ENCODE measurements at regions not wholly inside any gene's neighbourhood (a gene's known extent, or its start where the extent isn't known, plus 50 kb on each side); places are given as distances from the start of the nearest gene placed in this dataset.

DNA sequence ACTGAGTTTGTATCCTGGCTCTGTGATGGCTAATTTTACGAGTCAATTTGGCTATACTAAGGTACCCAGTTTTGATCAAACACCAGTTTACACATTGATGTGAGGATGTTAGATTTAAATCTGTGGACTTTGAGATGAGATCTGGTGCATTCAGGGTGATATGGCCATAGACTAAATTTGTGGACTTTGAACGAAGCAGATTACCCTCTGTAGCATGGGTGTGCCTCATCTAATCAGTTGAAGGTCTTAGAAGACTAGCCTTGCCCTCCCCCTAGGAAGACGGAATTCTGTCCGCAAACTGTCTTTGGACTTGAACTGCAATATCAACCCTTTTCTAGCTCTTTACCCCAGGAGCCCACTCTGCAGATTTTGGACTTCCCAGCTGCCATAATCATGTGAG, 547.8 kb upstream of the CITED2 start:
- H3K9me3 Mint-ChIP-seq, result no peaks in the 10 kb centered on the region
- CTCF ChIA-PET, result no interaction called here
- H3K27me3 Mint-ChIP-seq, result peaks cover 11% of the 10 kb centered on the region
- no peaks in the 10 kb centered on the region for H3K4me1 Mint-ChIP-seq (ENCODE audit: low read depth)
- intact Hi-C loops (cut with micrococcal nuclease), result no loop called here
- no peak overlapping the region for H3K4me3 Mint-ChIP-seq
- DNase-seq, result no peak
- no peaks in the 10 kb centered on the region for H3K36me3 Mint-ChIP-seq
- no peak overlapping the region for H3K27ac Mint-ChIP-seq
- POLR2A ChIA-PET, result no interaction called here

DNA sequence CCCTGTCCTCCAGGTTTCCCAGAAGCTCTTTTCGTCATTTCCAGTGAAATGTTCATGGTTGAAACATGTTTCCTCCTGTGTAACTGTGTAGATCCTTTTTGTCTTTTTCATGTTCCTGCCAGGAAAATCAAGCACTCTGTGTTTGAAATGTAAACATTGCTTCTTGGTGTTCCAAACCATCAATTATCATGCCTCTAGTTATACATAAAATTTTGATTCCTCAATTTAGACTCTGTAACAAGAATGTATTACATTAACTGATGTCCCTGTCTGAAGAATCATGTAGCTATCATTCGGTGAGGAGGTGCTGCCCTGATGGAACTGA, 546.3 kb upstream of the CITED2 start:
- intact Hi-C loops (cut with micrococcal nuclease), result no loop called here
- CTCF ChIA-PET, result no interaction called here
- H3K9me3 Mint-ChIP-seq, result no peaks in the 10 kb centered on the region
- no peak overlapping the region for H3K27ac Mint-ChIP-seq
- H3K36me3 Mint-ChIP-seq, result no peaks in the 10 kb centered on the region
- no peak overlapping the region for H3K4me3 Mint-ChIP-seq
- H3K4me1 Mint-ChIP-seq (ENCODE audit: low read depth), result no peaks in the 10 kb centered on the region
- no peak for DNase-seq
- POLR2A ChIA-PET, result no interaction called here
- H3K27me3 Mint-ChIP-seq, result peaks cover 13% of the 10 kb centered on the region

DNA sequence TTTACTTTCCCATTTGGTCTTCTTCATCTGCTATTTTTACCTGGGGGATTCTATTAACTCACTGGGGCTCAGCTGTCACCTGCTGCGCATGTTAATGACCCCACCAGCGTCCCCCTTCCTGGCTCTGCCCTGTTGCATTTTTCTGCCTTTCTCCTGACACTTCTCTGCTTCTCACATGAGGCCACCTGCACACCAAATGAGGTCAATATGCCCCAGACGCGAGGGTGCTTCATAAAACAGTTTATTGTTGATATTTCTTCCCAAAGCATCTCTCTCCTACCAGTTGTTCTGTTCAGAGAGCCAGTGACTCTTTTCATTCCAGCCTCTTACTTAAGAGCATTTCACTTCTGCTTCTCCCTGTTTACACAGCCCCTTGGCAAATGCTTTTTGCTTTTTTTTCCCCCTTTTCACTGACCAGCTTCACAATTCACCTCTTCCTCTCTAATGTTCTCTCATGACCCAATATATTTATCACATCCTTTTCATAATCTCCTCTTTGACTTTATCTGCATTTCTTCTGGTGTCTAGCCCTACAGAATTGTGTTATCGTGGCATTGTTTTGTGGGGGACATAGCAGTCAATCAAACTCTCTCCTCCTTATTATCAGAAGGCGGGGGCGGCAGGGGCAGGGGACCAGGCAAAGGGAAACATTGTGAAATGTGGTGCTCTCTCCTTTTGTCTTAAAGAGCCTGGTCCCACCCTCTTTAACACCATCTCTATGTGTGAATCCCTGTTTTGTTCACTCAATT, 545.8 kb upstream of the CITED2 start:
- Mint-ChIP-seq H3K9me3 (no peaks in the 10 kb centered on the region), H3K4me1 (ENCODE audit: low read depth) (no peaks in the 10 kb centered on the region), H3K27ac (no peak overlapping the region), H3K27me3 (peaks cover 13% of the 10 kb centered on the region), H3K4me3 (no peak overlapping the region), H3K36me3 (no peaks in the 10 kb centered on the region)
- intact Hi-C loops (cut with micrococcal nuclease), result no loop called here
- CTCF ChIA-PET, result no interaction called here
- DNase-seq, result no peak
- POLR2A ChIA-PET, result no interaction called here

DNA sequence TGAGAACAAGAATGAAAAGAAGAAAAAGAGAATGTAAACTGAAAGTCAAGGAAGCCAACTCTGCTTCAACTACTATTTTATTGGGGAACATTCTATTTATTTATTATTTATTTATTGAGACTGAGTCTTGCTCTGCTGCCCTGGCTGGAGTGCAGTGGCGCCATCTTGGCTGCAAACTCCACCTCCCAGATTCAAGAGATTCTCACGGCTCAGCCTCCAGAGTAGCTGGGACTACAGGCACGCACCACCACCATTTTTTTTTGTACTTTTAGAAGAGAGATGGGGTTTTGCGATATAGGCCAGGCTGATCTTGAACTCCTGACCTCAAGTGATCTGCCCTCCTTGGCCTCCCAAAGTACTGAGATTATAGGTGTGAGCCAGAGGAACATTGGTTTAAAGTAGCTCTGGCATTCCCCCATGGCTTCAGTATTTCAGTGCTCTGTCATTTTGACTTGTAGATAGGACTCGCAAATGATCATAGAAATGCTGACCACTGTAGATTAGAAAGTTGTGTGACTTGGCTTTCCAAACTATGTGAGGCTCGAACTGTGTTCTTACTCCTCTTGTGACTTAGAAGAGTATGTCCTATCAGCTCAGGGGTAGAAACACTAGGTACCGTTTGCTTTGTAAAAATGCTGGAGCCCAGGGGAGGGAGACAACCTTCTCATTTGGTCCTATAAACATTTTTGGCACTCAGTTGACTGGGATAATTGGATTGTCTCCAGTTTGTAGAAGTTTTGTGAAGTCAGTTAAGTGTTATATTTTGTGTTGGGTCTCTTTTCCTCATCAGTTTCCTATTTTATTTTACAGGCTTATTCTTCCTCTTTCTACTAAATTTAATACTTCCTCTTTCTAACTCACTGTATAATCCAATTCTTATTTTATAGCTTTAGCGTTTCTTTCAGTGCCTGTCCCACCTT, 544.9 kb upstream of the CITED2 start:
- H3K27me3 Mint-ChIP-seq, result peaks cover 13% of the 10 kb centered on the region
- POLR2A ChIA-PET, result no interaction called here
- no peaks in the 10 kb centered on the region for H3K36me3 Mint-ChIP-seq
- no peaks in the 10 kb centered on the region for H3K4me1 Mint-ChIP-seq (ENCODE audit: low read depth)
- CTCF ChIA-PET, result no interaction called here
- H3K27ac Mint-ChIP-seq, result no peak overlapping the region
- no peaks in the 10 kb centered on the region for H3K9me3 Mint-ChIP-seq
- no peak overlapping the region for H3K4me3 Mint-ChIP-seq
- no peak for DNase-seq
- intact Hi-C loops (cut with micrococcal nuclease), result no loop called here

DNA sequence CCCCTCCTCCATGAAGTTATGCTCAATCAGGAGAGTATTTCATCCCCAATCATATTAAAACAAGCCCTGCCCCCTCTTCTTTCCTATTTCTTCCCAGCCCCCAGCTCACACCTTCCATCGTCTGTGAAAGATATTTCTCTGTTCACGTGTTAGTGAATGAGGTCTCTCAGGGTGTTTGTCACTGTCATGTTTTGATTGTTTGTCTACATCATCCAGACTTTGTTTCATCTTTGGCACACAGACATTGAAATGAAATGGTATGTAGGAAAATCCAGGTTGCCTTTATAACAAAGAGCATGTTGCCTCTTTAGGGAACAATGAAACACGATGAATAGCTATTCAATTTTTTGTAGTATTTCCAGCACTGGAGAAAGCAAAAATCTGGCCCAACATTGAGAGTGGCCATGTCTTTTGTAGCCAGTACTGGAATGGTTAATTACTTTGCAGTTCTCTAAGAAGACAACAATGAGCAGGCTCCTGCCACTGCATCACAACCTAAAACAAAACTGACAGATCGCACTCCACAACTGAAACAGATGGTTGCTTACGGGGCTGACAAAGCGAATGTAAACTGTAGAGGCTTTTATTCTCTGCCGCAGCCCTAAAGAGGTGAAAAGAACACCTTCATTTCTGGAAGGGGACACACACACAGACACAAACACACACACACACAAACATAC, 543.6 kb upstream of the CITED2 start:
- ChIA-PET POLR2A (no interaction called here), CTCF (no interaction called here)
- intact Hi-C loops (cut with micrococcal nuclease), result no loop called here
- Mint-ChIP-seq H3K27ac (no peak overlapping the region), H3K36me3 (no peaks in the 10 kb centered on the region), H3K9me3 (no peaks in the 10 kb centered on the region), H3K27me3 (peaks cover 13% of the 10 kb centered on the region), H3K4me1 (ENCODE audit: low read depth) (no peaks in the 10 kb centered on the region), H3K4me3 (no peak overlapping the region)
- DNase-seq, result no peak

DNA sequence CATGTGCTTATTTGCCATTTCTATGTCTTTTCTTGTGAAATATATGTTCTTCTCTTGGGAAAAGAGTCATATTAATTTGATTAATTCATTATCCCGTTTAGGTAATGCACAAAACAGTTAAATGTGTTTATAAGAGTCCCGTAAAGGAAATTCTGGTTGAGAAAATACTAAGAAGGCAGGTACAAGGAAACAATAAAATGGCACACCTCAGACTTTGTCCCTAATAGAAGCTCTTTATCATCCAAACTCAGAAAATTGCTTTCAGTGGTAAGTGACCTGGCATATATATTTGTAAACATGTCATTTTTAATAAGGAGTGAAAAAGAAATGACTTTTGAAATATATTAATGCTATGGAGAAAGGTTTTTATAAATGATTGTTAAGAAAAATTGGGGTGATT, 540.5 kb upstream of the CITED2 start:
- Mint-ChIP-seq H3K27me3 (peaks cover 7% of the 10 kb centered on the region), H3K36me3 (no peaks in the 10 kb centered on the region), H3K27ac (no peak overlapping the region), H3K4me3 (no peak overlapping the region), H3K9me3 (no peaks in the 10 kb centered on the region), H3K4me1 (ENCODE audit: low read depth) (no peaks in the 10 kb centered on the region)
- DNase-seq, result no peak
- ChIA-PET CTCF (no interaction called here), POLR2A (no interaction called here)
- intact Hi-C loops (cut with micrococcal nuclease), result no loop called here

DNA sequence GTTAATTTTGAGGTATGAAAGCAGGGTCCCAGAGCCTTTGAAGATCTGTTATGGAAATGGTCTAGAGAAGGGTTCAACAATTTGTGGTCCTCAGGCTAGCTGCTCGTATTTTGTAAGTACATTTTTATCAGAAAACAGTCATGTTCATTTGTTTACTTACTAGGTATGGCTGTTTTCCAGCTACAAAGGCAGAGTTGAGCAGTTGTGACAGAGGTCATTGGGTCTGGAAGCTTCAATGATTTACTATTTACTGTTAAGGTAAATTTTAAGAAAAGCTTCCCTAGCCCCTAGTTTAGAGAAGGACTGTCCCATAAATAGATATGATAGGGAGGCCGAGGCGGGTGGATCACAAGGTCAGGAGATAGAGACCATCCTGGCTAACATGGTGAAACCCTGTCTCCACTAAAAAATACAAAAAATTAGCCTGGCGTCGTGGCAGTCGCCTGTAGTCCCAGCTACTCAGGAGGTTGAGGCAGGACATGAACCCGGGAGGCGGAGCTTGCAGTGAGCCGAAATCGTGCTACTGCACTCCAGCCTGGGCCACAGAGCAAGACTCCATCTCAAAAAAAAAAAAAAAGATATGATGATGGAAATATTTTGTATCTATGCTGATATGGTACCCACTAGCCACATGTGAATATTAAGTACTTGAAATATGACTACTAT, 538.4 kb upstream of the CITED2 start:
- ChIA-PET POLR2A (no interaction called here), CTCF (interaction anchor here (1.2 kb wide), 1 partner anchor 543 kb away, joined by 3 read pairs; no protein-coding TSS in a partner anchor)
- Mint-ChIP-seq H3K27me3 (peaks cover 3% of the 10 kb centered on the region), H3K27ac (no peak overlapping the region), H3K4me1 (ENCODE audit: low read depth) (no peaks in the 10 kb centered on the region), H3K4me3 (no peak overlapping the region), H3K9me3 (no peaks in the 10 kb centered on the region), H3K36me3 (no peaks in the 10 kb centered on the region)
- intact Hi-C loops (cut with micrococcal nuclease), result no loop called here
- DNase-seq, result no peak

DNA sequence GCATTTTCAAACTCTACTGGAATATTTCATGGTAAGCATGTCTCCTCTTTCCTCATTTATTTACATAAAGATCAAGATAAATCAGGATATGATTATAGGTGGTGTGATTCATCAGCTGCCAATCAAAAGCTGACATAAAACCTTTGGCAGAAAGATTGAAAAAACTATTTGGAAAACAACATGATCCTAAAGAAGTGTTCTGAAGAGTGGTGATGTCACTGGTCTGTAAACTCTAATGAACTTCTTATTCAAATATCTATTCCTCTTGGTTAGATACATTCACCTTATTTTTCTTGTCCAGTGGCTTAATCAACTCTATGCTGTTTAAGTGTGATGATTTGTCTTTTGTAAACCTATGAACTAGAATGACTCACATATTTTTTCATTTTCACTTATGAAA, 535.5 kb upstream of the CITED2 start:
- H3K36me3 Mint-ChIP-seq, result no peaks in the 10 kb centered on the region
- H3K9me3 Mint-ChIP-seq, result no peaks in the 10 kb centered on the region
- no peaks in the 10 kb centered on the region for H3K4me1 Mint-ChIP-seq (ENCODE audit: low read depth)
- H3K27ac Mint-ChIP-seq, result no peak overlapping the region
- POLR2A ChIA-PET, result no interaction called here
- no peaks in the 10 kb centered on the region for H3K27me3 Mint-ChIP-seq
- no peak overlapping the region for H3K4me3 Mint-ChIP-seq
- CTCF ChIA-PET, result no interaction called here
- DNase-seq, result no peak
- intact Hi-C loops (cut with micrococcal nuclease), result no loop called here

DNA sequence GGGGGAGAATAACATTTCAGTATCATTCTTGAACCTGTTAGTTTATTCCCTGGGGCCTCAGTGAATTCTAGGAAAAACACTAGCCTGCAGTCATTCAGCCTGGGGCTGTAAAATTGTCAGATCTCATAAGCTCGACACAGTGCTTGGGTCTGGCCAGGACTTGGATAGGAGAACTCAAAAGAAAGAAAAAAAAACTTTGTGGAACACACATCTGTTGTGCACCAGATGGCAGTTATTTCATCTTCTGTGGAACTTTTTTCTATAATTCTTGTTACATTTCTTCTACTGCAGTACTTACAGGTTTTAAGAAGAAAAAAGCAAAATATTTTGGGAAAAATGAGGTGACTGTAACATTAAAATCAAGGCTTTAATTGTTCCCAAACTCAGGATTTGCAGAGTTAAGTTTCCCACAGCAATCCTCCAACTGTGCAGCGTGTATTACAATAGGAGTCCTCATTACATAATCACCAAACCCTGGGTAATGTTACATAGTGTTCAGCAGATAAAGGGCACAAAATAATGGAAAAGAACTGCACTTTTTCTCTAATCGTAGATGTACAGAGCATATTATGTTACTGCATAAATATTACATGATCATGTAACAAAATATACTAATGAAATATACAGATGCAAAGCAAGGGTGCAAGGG, 531.1 kb upstream of the CITED2 start:
- no peak overlapping the region for H3K27ac Mint-ChIP-seq
- H3K27me3 Mint-ChIP-seq, result no peaks in the 10 kb centered on the region
- no peak overlapping the region for H3K4me3 Mint-ChIP-seq
- intact Hi-C loops (cut with micrococcal nuclease), result no loop called here
- peaks cover 13% of the 10 kb centered on the region for H3K4me1 Mint-ChIP-seq (ENCODE audit: low read depth)
- no peaks in the 10 kb centered on the region for H3K36me3 Mint-ChIP-seq
- DNase-seq, result no peak
- ChIA-PET CTCF (no interaction called here), POLR2A (no interaction called here)
- H3K9me3 Mint-ChIP-seq, result no peaks in the 10 kb centered on the region

DNA sequence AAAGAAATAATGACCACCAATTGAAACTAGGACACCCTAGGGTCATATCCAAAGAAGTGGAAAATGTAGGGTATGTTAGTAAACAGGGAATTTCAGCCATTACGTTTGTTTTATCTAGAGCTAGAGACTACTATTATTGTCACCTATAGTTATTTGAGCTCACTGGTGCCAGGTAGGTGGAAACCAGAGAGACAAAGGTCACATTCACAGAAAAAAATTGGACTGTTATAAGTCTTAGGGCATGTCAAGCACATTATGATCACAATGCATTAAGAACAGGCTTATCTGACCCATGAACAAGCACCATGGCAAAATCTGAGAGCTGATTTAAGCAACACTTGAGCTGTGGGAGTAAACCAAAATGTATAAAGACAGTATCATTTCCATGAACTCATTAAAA, 530.1 kb upstream of the CITED2 start:
- no peaks in the 10 kb centered on the region for H3K27me3 Mint-ChIP-seq
- H3K36me3 Mint-ChIP-seq, result no peaks in the 10 kb centered on the region
- no peaks in the 10 kb centered on the region for H3K9me3 Mint-ChIP-seq
- H3K4me3 Mint-ChIP-seq, result no peak overlapping the region
- POLR2A ChIA-PET, result no interaction called here
- no peak for DNase-seq
- intact Hi-C loops (cut with micrococcal nuclease), result no loop called here
- CTCF ChIA-PET, result no interaction called here
- H3K4me1 Mint-ChIP-seq (ENCODE audit: low read depth), result peaks cover 13% of the 10 kb centered on the region
- no peak overlapping the region for H3K27ac Mint-ChIP-seq

DNA sequence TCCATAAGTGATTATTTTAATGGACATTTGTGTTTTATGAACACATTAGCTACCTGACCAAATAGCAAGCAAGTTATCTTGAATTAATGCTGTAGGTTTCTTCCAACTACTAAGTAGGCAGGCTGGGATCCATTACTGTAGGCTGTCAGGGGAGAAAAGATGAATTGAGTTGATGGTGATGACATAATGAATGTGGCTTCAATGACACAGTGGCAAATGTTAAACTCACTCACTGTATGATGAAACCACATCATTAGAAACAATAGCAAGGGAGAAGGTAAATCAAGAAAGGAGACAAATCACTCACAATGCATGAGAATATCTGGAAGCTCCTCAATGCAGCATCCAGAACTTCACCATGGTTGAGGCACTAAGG, 529.7 kb upstream of the CITED2 start:
- intact Hi-C loops (cut with micrococcal nuclease), result no loop called here
- Mint-ChIP-seq H3K27ac (no peak overlapping the region), H3K4me3 (no peak overlapping the region), H3K36me3 (no peaks in the 10 kb centered on the region), H3K27me3 (no peaks in the 10 kb centered on the region), H3K9me3 (no peaks in the 10 kb centered on the region), H3K4me1 (ENCODE audit: low read depth) (peaks cover 13% of the 10 kb centered on the region)
- ChIA-PET CTCF (interaction anchor here (0.6 kb wide), 1 partner anchor 29 kb away, joined by 3 read pairs; no protein-coding TSS in a partner anchor), POLR2A (no interaction called here)
- no peak for DNase-seq
